ENCODE measurements at regions not wholly inside any gene's neighbourhood (a gene's known extent, or its start where the extent isn't known, plus 50 kb on each side); places are given as distances from the start of the nearest gene placed in this dataset.
"Not testable (repeated sequence)": the region's sequence is repeated elsewhere in the genome, so short reads cannot be mapped to it uniquely, and the experiment has no call there.

- DNase-seq = no peak
Measured at GRCh38 chr4:10803713-10804343, 119.3 kb upstream of the CLNK start.

- no peak for DNase-seq
Measured at GRCh38 chr4:10787365-10787764, 102.8 kb upstream of the CLNK start.

GRCh38 chr4:10784621-10785020, 100.1 kb upstream of the CLNK start:
- no peak for DNase-seq

- DNase-seq = no peak
Measured at GRCh38 chr4:10783351-10783750, 98.8 kb upstream of the CLNK start.

GRCh38 chr4:10781805-10782204, 97.2 kb upstream of the CLNK start:
- no peak for DNase-seq

- not testable (repeated sequence) for DNase-seq
Measured at GRCh38 chr4:10780803-10781202, 96.2 kb upstream of the CLNK start.

- not testable (repeated sequence) for DNase-seq
Measured at GRCh38 chr4:10775132-10775531, 90.6 kb upstream of the CLNK start.

GRCh38 chr4:10773656-10774055, 89.1 kb upstream of the CLNK start:
- no peak for DNase-seq

GRCh38 chr4:10773010-10773409, 88.4 kb upstream of the CLNK start:
- no peak for DNase-seq

GRCh38 chr4:10765386-10765785, 80.8 kb upstream of the CLNK start:
- DNase-seq = no peak

- no peak for DNase-seq
Measured at GRCh38 chr4:10762561-10762960, 78.0 kb upstream of the CLNK start.

- DNase-seq = no peak
Measured at GRCh38 chr4:10761903-10762302, 77.3 kb upstream of the CLNK start.

- DNase-seq = no peak
Measured at GRCh38 chr4:10760086-10760485, 75.5 kb upstream of the CLNK start.

GRCh38 chr4:10758906-10759305, 74.3 kb upstream of the CLNK start:
- DNase-seq = no peak

- DNase-seq = no peak
Measured at GRCh38 chr4:10753856-10754402, 69.4 kb upstream of the CLNK start.

GRCh38 chr4:10753336-10753735, 68.8 kb upstream of the CLNK start:
- DNase-seq = no peak

GRCh38 chr4:10750714-10751113, 66.1 kb upstream of the CLNK start:
- DNase-seq = no peak

GRCh38 chr4:10747186-10747585, 62.6 kb upstream of the CLNK start:
- no peak for DNase-seq

GRCh38 chr4:10746371-10747171, 62.0 kb upstream of the CLNK start:
- no peak for DNase-seq

- no peak for DNase-seq
Measured at GRCh38 chr4:10743357-10743756, 58.8 kb upstream of the CLNK start.

- DNase-seq = no peak
Measured at GRCh38 chr4:10741961-10742699, 57.6 kb upstream of the CLNK start.

GRCh38 chr4:10740891-10741620, 56.5 kb upstream of the CLNK start:
- DNase-seq = no peak

- DNase-seq = no peak
Measured at GRCh38 chr4:10740251-10740650, 55.7 kb upstream of the CLNK start.
